B cell (primary cell): ENCODE measurements at regions not wholly inside any gene's neighbourhood (a gene's known extent, or its start where the extent isn't known, plus 50 kb on each side); places are given as distances from the start of the nearest gene placed in this dataset.

Experiments
- EZH2 ChIP-seq: IDR thresholded peaks from 2 replicates; pipeline ENCODE4 v1.6.1; 2012; ENCODE audit warnings: borderline replicate concordance, low read depth, mild to moderate bottlenecking, moderate library complexity, low read length; ENCODE audit not compliant: insufficient read depth, poor library complexity, severe bottlenecking
- TF ChIP-seq, protein P1 (sequence below): fragments of 200-600 bp; IDR thresholded peaks from one replicate; pipeline ENCODE4 v1.8.0; 2022; ENCODE audit warnings: antibody characterized with exemption, mild to moderate bottlenecking

DNA sequence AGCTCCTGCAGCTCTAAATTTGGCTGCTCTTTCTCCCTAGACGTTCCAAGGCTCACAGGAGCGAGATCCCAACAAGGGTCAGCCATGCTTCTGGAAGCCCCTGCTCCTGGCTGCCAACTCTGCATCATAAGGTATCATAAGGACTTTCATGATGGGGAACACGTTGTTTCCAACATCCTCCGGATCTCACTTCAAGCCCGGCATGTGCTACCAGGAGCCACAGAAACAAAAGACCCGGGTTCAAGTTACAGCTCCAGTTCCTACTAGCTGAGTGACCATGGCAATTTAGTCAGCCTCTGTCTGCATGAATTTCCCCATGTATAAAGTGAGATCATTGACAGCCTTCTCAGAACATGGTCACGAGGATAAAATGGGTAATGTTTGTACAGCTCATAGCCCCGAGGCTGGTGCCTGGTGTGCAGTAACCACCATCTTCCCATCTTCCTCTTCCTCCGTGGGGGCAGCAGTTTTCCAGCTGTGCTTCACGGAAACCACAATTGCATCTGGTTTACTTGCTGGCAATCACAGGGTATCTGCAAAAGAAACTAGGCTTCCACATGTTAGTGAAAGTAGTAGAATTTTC is 209.0 kb upstream of the ECI2 start:
- TF ChIP-seq, protein P1, sequence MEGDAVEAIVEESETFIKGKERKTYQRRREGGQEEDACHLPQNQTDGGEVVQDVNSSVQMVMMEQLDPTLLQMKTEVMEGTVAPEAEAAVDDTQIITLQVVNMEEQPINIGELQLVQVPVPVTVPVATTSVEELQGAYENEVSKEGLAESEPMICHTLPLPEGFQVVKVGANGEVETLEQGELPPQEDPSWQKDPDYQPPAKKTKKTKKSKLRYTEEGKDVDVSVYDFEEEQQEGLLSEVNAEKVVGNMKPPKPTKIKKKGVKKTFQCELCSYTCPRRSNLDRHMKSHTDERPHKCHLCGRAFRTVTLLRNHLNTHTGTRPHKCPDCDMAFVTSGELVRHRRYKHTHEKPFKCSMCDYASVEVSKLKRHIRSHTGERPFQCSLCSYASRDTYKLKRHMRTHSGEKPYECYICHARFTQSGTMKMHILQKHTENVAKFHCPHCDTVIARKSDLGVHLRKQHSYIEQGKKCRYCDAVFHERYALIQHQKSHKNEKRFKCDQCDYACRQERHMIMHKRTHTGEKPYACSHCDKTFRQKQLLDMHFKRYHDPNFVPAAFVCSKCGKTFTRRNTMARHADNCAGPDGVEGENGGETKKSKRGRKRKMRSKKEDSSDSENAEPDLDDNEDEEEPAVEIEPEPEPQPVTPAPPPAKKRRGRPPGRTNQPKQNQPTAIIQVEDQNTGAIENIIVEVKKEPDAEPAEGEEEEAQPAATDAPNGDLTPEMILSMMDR, result no peak
- TF ChIP-seq EZH2, result no peak
